HG03159 (cell line): ENCODE measurements at regions not wholly inside any gene's neighbourhood (a gene's known extent, or its start where the extent isn't known, plus 50 kb on each side); places are given as distances from the start of the nearest gene placed in this dataset.

ENCODE experiments used
- ATAC-seq: cut with Tn5 transposase; IDR thresholded peaks from one replicate; pipeline ENCODE4 v1.9.1; 2021; ENCODE audit warnings: mild to moderate bottlenecking, moderate library complexity; ENCODE audit not compliant: unreplicated experiment

DNA sequence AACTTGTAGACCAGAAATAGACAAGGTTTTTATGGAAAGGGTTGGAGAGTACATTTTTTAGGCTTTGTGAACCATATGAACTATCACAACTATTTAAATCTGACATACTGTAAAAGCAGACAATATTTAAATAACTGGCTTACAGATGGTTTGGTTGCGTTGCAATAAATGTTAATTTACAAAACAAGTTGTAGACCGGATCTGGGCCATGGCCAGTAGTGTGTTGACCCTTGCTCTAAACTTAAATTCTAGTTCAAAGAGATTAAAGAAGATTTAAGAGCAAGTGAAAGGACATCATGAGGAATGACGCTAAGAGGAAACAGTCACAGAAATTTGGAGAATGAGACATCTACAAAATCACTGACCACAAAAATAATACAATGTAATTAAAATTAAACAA lies 652.7 kb downstream of the DCDC2C start:
- no peak for ATAC-seq

- no peak for ATAC-seq
These were observed 653.2 kb downstream of the DCDC2C start for GRCh38 chr2:4356541-4356940.

- ATAC-seq: no peak
These were observed 653.7 kb downstream of the DCDC2C start for GRCh38 chr2:4357121-4357520.

DNA sequence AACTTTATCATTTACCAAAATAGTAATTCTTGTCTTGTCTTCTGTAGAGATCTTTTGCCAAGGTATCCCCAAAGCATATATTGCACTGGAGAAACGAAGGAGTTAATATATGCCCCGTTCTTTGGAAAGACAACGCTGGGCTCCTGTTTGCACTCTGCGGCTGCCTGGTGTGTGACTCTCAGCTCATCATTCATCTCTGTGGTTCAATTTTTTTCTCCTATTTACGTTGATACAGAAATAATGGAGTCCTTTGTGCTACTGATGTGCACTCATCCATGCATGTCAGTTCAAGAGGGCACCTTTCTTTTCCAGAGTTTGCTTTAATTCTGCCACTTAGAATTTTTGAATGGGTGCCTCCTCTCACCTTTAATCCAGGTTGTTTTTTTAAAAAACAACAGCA lies 655.5 kb downstream of the DCDC2C start:
- no peak for ATAC-seq

DNA sequence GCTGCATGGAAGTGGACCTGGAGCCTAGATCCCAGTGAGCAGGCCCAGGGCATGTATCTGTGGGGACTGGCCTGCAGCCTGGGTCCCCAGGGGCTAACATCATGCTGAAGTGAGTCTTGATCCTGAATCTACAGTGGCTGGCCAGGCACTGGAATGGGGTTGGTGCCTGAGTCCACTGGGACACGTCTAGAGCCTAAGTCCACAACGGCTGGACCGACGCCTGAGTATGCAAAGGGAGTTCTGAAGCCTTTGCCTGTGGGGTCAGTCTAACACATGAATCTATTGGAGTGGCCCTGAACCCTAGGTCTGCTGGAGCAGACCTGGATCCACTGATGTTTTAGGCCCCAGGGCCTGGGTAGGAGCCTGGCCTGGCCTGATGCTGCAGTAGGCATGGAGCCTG lies 665.5 kb downstream of the DCDC2C start:
- ATAC-seq: no peak

GRCh38 chr2:4369826-4370419 lies 666.5 kb downstream of the DCDC2C start:
- no peak for ATAC-seq

- ATAC-seq: no peak
These were observed 667.2 kb downstream of the DCDC2C start for GRCh38 chr2:4370422-4371090.

- no peak for ATAC-seq
These were observed 677.7 kb downstream of the DCDC2C start for GRCh38 chr2:4381049-4381448.

DNA sequence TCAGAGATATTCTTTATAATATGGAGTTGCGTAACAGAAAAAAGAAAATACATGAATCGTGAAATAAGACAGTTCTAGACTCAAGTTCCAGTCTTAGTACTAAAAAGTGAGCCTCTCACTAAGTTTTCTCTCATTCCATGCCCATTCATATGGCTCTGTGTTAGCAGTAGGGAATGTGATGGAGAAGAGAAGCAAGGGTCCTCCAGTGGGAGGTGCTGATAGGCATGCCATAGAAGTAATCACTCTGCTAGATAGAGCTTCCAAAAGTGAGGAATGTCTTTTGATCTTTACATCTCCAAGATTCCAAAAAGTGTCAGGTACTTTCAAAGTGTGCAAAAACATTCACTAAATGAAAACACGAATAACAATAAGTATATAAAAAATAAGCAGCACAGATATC lies 678.4 kb downstream of the DCDC2C start:
- ATAC-seq: no peak

GRCh38 chr2:4391013-4391412 lies 687.6 kb downstream of the DCDC2C start:
- ATAC-seq: no peak

GRCh38 chr2:4404363-4404762 lies 701.0 kb downstream of the DCDC2C start:
- ATAC-seq: no peak

- no peak for ATAC-seq
These were observed 704.9 kb downstream of the DCDC2C start for GRCh38 chr2:4408321-4408720.

DNA sequence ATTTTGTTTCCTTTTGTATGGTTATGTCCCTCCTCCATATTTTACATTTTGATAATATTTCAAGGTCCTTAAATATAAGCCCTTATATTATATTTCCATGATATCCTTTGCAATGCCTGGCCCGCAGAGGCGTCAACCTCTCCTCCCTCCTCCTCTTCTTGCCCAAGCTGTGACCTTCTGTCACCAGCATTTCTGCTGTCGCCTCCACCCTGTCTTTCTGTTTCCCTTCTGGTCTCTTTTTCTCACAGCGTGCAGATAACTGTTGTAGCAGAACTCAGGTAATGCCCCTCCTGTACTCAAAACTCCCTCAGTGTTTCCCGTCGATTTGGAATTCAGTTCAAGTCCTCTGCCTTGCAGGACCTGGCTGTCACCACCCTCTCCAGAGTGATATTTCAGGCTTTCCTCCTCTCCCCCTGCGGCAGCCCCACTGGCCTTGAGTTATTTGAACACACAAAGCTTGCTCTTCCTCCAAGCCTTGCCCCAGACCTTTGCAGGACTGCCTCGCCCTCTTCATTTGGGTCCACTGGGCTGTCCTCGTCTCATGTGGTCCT lies 709.3 kb downstream of the DCDC2C start:
- no peak for ATAC-seq

DNA sequence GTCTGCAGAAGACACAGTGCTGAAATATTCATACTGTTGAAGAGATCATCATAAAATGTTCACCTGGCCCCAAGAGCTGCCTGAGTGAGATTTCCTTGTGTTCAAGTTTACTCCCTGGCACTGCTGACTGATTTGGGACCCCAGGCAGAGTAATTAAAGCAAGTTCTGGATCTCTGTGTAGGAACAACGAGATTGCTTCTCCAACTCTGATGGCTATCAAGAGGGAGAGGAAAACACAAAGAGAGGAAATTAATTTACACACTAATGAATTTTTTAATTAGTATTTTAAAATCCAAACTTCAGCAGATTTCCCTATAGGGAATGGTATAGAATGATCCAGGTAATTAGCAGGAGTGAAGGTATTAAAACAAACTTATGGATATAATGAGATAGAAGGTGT lies 711.8 kb downstream of the DCDC2C start:
- ATAC-seq: no peak

- ATAC-seq: no peak
These were observed 712.5 kb downstream of the DCDC2C start for GRCh38 chr2:4415810-4416413.

GRCh38 chr2:4416431-4416830 lies 713.1 kb downstream of the DCDC2C start:
- ATAC-seq: no peak

- no peak for ATAC-seq
These were observed 714.4 kb downstream of the DCDC2C start for GRCh38 chr2:4417771-4418170.

- ATAC-seq: no peak
These were observed 716.7 kb downstream of the DCDC2C start for GRCh38 chr2:4420032-4420431.

GRCh38 chr2:4424153-4424552 lies 720.8 kb downstream of the DCDC2C start:
- no peak for ATAC-seq

DNA sequence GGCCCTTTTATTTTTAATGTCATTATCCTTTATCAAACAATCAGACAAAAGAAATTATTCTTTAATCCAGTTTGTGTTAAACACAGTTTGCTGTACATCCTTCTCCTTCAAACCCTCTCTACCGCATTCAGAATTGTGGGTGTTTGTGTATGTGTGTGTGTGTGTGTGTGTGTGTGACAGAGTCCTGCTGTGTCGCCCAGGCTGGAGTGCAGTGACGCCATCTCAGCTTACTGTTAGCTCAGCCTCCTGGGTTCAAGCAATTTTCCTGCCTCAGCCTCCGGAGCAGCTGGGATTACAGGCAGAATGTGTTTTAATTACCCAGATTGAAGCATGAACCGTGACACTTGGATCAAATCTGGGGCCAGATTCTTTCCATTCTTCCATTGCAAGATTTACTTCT lies 723.7 kb downstream of the DCDC2C start:
- no peak for ATAC-seq

DNA sequence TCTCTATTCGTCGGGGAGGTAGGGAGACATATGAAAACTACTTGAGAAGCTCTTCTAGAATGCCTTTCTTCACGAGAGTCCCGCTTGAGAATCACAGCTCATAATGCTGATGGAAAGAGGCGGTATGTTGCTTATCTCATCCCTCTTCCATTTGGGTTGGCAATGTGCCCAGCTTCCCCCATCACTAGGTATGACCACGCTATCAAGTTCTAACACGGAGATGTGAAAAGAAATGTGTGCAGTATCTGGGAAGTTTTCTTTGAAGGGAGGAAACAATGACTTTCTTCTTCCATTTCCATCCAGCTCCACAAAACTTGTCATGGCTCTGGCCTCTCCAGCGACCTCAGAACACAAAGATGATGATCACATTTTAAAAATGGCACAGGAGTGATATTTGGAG lies 742.4 kb downstream of the DCDC2C start:
- ATAC-seq: no peak

- ATAC-seq: no peak
These were observed 751.5 kb downstream of the DCDC2C start for GRCh38 chr2:4454907-4455306.
